ENCODE measurements at regions not wholly inside any gene's neighbourhood (a gene's known extent, or its start where the extent isn't known, plus 50 kb on each side); places are given as distances from the start of the nearest gene placed in this dataset.

GRCh38 chr11:92846491-92847125 lies 122.8 kb upstream of the MTNR1B start:
- peaks cover 12% of the 10 kb centered on the region for H3K4me1 ChIP-seq
- H3K36me3 ChIP-seq: no peaks in the 10 kb centered on the region
- H3K4me3 ChIP-seq (ENCODE audit: low read depth, low read length): no peak overlapping the region
- H3K27me3 ChIP-seq: no peaks in the 10 kb centered on the region
- no peak for DNase-seq
- H3K9me3 ChIP-seq: no peaks in the 10 kb centered on the region
- no peak for TF ChIP-seq CTCF (IDR thresholded peaks at IDR 0.05; ENCODE audit: low read depth, low read length)

- Histone ChIP-seq H3K27me3 (no peaks in the 10 kb centered on the region), H3K36me3 (no peaks in the 10 kb centered on the region), H3K4me1 (peaks cover 30% of the 10 kb centered on the region), H3K9me3 (no peaks in the 10 kb centered on the region), H3K4me3 (ENCODE audit: low read depth, low read length) (no peak overlapping the region)
- DNase-seq: no peak
- TF ChIP-seq CTCF (IDR thresholded peaks at IDR 0.05; ENCODE audit: low read depth, low read length): no peak
Observed at GRCh38 chr11:92848578-92848977, 120.9 kb upstream of the MTNR1B start.

- Histone ChIP-seq H3K4me1 (peaks cover 37% of the 10 kb centered on the region), H3K4me3 (ENCODE audit: low read depth, low read length) (no peak overlapping the region), H3K9me3 (no peaks in the 10 kb centered on the region), H3K27me3 (no peaks in the 10 kb centered on the region), H3K36me3 (no peaks in the 10 kb centered on the region)
- TF ChIP-seq CTCF (IDR thresholded peaks at IDR 0.05; ENCODE audit: low read depth, low read length): no peak
- DNase-seq: no peak
Observed at GRCh38 chr11:92850296-92850826, 119.1 kb upstream of the MTNR1B start.

GRCh38 chr11:92852229-92852628 lies 117.2 kb upstream of the MTNR1B start:
- DNase-seq: no peak
- Histone ChIP-seq H3K4me1 (peaks cover 28% of the 10 kb centered on the region), H3K9me3 (no peaks in the 10 kb centered on the region), H3K36me3 (no peaks in the 10 kb centered on the region), H3K4me3 (ENCODE audit: low read depth, low read length) (no peak overlapping the region), H3K27me3 (no peaks in the 10 kb centered on the region)
- TF ChIP-seq CTCF (IDR thresholded peaks at IDR 0.05; ENCODE audit: low read depth, low read length): no peak

GRCh38 chr11:92852946-92853345 lies 116.5 kb upstream of the MTNR1B start:
- H3K4me1 ChIP-seq: peaks cover 28% of the 10 kb centered on the region

More at GRCh38 chr11:92852946-92853345, 116.5 kb upstream of the MTNR1B start:
- Histone ChIP-seq H3K27me3 (no peaks in the 10 kb centered on the region), H3K4me3 (ENCODE audit: low read depth, low read length) (no peak overlapping the region), H3K9me3 (no peaks in the 10 kb centered on the region), H3K36me3 (no peaks in the 10 kb centered on the region)
- DNase-seq: peak; percentile 47
- no peak for TF ChIP-seq CTCF (IDR thresholded peaks at IDR 0.05; ENCODE audit: low read depth, low read length)
